ENCODE measurements at regions not wholly inside any gene's neighbourhood (a gene's known extent, or its start where the extent isn't known, plus 50 kb on each side); places are given as distances from the start of the nearest gene placed in this dataset.

GRCh38 chr13:74978591-74978990, 503.4 kb downstream of the TBC1D4 start:
- Histone ChIP-seq H3K27ac (ENCODE audit: low read length) (no peak overlapping the region), H3K9ac (ENCODE audit: low read length) (no peak overlapping the region), H2AFZ (ENCODE audit: low read length) (0 out of 2 replicates have a peak overlapping the region, but pooled peaks have one; percentile 5), H3K4me3 (ENCODE audit: low read length) (no peak overlapping the region), H3K9me2 (replicated peaks; ENCODE audit: insufficient read depth, low read length) (no peaks in the 10 kb centered on the region), H3K27me3 (replicated peaks; ENCODE audit: insufficient read depth, low read length) (no peaks in the 10 kb centered on the region), H4K20me1 (ENCODE audit: insufficient read depth, low read length) (no peaks in the 10 kb centered on the region), H3K36me3 (replicated peaks; ENCODE audit: insufficient read depth, low read length) (no peaks in the 10 kb centered on the region), H3F3A (ENCODE audit: insufficient read depth, low read length) (no peaks in the 10 kb centered on the region), H3K79me2 (ENCODE audit: low read length) (no peaks in the 10 kb centered on the region), H3K4me1 (ENCODE audit: low read length) (no peaks in the 10 kb centered on the region), H3K9me3 (replicated peaks; ENCODE audit: insufficient read depth, low read length) (no peaks in the 10 kb centered on the region), H3K4me2 (ENCODE audit: low read depth, low read length) (no peak overlapping the region)
- no peak for TF ChIP-seq EZH2 (optimal IDR thresholded peaks at IDR 0.05; ENCODE audit: low read depth, low read length)
- TF ChIP-seq CTCF (IDR thresholded peaks at IDR 0.05; ENCODE audit: low read length), result no peak
- TF ChIP-seq EZH2phosphoT487 (IDR thresholded peaks at IDR 0.05; ENCODE audit: low read length), result no peak
- no peak for DNase-seq

- H3K79me2 ChIP-seq (ENCODE audit: low read length), result no peaks in the 10 kb centered on the region
Observed at GRCh38 chr13:74977498-74977897, 504.5 kb downstream of the TBC1D4 start.

GRCh38 chr13:74975111-74975510, 506.9 kb downstream of the TBC1D4 start:
- TF ChIP-seq EZH2phosphoT487 (IDR thresholded peaks at IDR 0.05; ENCODE audit: low read length) (no peak), EZH2 (optimal IDR thresholded peaks at IDR 0.05; ENCODE audit: low read depth, low read length) (no peak), CTCF (IDR thresholded peaks at IDR 0.05; ENCODE audit: low read length) (no peak)
- H3K9me2 ChIP-seq (replicated peaks; ENCODE audit: insufficient read depth, low read length), result no peaks in the 10 kb centered on the region
- H4K20me1 ChIP-seq (ENCODE audit: insufficient read depth, low read length), result no peaks in the 10 kb centered on the region
- H3K27me3 ChIP-seq (replicated peaks; ENCODE audit: insufficient read depth, low read length), result no peaks in the 10 kb centered on the region
- H3K79me2 ChIP-seq (ENCODE audit: low read length), result no peaks in the 10 kb centered on the region
- H3K4me1 ChIP-seq (ENCODE audit: low read length), result no peaks in the 10 kb centered on the region
- no peaks in the 10 kb centered on the region for H3F3A ChIP-seq (ENCODE audit: insufficient read depth, low read length)
- no peak overlapping the region for H3K9ac ChIP-seq (ENCODE audit: low read length)
- DNase-seq, result no peak
- no peak overlapping the region for H3K27ac ChIP-seq (ENCODE audit: low read length)
- H3K4me3 ChIP-seq (ENCODE audit: low read length), result no peak overlapping the region
- no peak overlapping the region for H3K4me2 ChIP-seq (ENCODE audit: low read depth, low read length)
- H2AFZ ChIP-seq (ENCODE audit: low read length), result no peak overlapping the region
- no peaks in the 10 kb centered on the region for H3K36me3 ChIP-seq (replicated peaks; ENCODE audit: insufficient read depth, low read length)
- H3K9me3 ChIP-seq (replicated peaks; ENCODE audit: insufficient read depth, low read length), result no peaks in the 10 kb centered on the region

More at GRCh38 chr13:74977498-74977897, 504.5 kb downstream of the TBC1D4 start:
- Histone ChIP-seq H3F3A (ENCODE audit: insufficient read depth, low read length) (no peaks in the 10 kb centered on the region), H4K20me1 (ENCODE audit: insufficient read depth, low read length) (no peaks in the 10 kb centered on the region), H3K9me2 (replicated peaks; ENCODE audit: insufficient read depth, low read length) (no peaks in the 10 kb centered on the region), H3K27ac (ENCODE audit: low read length) (no peak overlapping the region), H3K4me2 (ENCODE audit: low read depth, low read length) (no peak overlapping the region), H3K9me3 (replicated peaks; ENCODE audit: insufficient read depth, low read length) (no peaks in the 10 kb centered on the region), H2AFZ (ENCODE audit: low read length) (no peak overlapping the region), H3K27me3 (replicated peaks; ENCODE audit: insufficient read depth, low read length) (no peaks in the 10 kb centered on the region), H3K9ac (ENCODE audit: low read length) (no peak overlapping the region), H3K36me3 (replicated peaks; ENCODE audit: insufficient read depth, low read length) (no peaks in the 10 kb centered on the region), H3K4me1 (ENCODE audit: low read length) (no peaks in the 10 kb centered on the region), H3K4me3 (ENCODE audit: low read length) (no peak overlapping the region)
- no peak for DNase-seq
- no peak for TF ChIP-seq EZH2phosphoT487 (IDR thresholded peaks at IDR 0.05; ENCODE audit: low read length)
- no peak for TF ChIP-seq CTCF (IDR thresholded peaks at IDR 0.05; ENCODE audit: low read length)
- TF ChIP-seq EZH2 (optimal IDR thresholded peaks at IDR 0.05; ENCODE audit: low read depth, low read length), result no peak
